GM12878 (cell line): ENCODE measurements at regions not wholly inside any gene's neighbourhood (a gene's known extent, or its start where the extent isn't known, plus 50 kb on each side); places are given as distances from the start of the nearest gene placed in this dataset.
A peak's percentile ranks its signal among the peaks of the same experiment; 100 is the strongest.
"Not testable (repeated sequence)": the region's sequence is repeated elsewhere in the genome, so short reads cannot be mapped to it uniquely, and the experiment has no call there.

Experiments used
- ATAC-seq: fragments of 200-7000 bp; cut with Tn5 transposase; 3 replicates; pipeline ENCODE4 v1.9.1; 2020; ENCODE audit warnings: mild to moderate bottlenecking, moderate library complexity
- BruUV-seq: library from RNA; stranded (reverse); fragments of 400-500 nt; replicated peaks from 2 replicates; lab custom pipeline; 2021; lab: Mats Ljungman, UMichigan
- CTCF ChIA-PET: fragments of 300-600 bp; sonication (Branson Sonifier 250); formaldehyde crosslinking; extraction: SDS; loops from one replicate; lab custom pipeline; 2021; ENCODE audit warnings: inconsistent platforms; lab: Yijun Ruan, JAX
- POLR2A ChIA-PET: fragments of 350-600 bp; formaldehyde crosslinking; extraction: SDS; loops from one replicate; lab custom pipeline; 2021; ENCODE audit warnings: inconsistent platforms; lab: Charles Lee
- RAD21 ChIA-PET: fragments of 300-600 bp; sonication (Branson Sonifier 250); formaldehyde crosslinking; loops from one replicate; lab custom pipeline; 2023; ENCODE audit warnings: antibody characterized with exemption; ENCODE audit not compliant: unreplicated experiment; lab: Charles Lee
- SMC1A ChIA-PET: fragments of 300-600 bp; sonication (Branson Sonifier 250); formaldehyde crosslinking; loops from one replicate; lab custom pipeline; 2023; ENCODE audit not compliant: unreplicated experiment, uncharacterized antibody; lab: Charles Lee
- DNase-seq: peaks from one replicate; pipeline ENCODE4 v3.0.0-alpha.2; 2011; ENCODE audit warnings: low read depth, low spot score
- FAIRE-seq: peaks from 3 replicates; lab custom pipeline; 2011; peaks lifted over from hg19 to GRCh38; lab: Jason Lieb, UNC
- H2AFZ ChIP-seq: 2 replicates; pipeline ENCODE4 v1.6.0; 2011; ENCODE audit warnings: low read depth, low read length, control low read depth; ENCODE audit not compliant: control insufficient read depth
- H3K27ac ChIP-seq: 2 replicates; pipeline ENCODE4 v1.5.1; 2011; ENCODE audit warnings: control low read depth; ENCODE audit not compliant: control insufficient read depth, insufficient read depth
- H3K27me3 ChIP-seq, 2 experiments: replicated peaks in 1 of 2; 2 replicates each; pipeline versions ENCODE4 v1.6.0 to v1.6.1; 2011; ENCODE audit warnings: low read length in 1 of 2; ENCODE audit not compliant: control insufficient read depth in 2 of 2, insufficient read depth in 2 of 2
- H3K36me3 ChIP-seq, 2 experiments: 2 replicates each; pipeline ENCODE4 v1.5.1; 2011; ENCODE audit warnings: low read length in 1 of 2; ENCODE audit not compliant: control insufficient read depth in 2 of 2, insufficient read depth in 2 of 2
- H3K4me1 ChIP-seq: 2 replicates; pipeline ENCODE4 v1.6.1; 2011; ENCODE audit warnings: mild to moderate bottlenecking, low read length, moderate library complexity, mixed read lengths; ENCODE audit not compliant: control insufficient read depth, insufficient read depth
- H3K4me2 ChIP-seq: 2 replicates; pipeline ENCODE4 v1.6.0; 2011; ENCODE audit warnings: control low read depth; ENCODE audit not compliant: control insufficient read depth, insufficient read depth
- H3K4me3 ChIP-seq: fragments of 200-600 bp; sonication (generic); 2 replicates; pipeline ENCODE4 v1.5.1; 2016
- H3K79me2 ChIP-seq: 2 replicates; pipeline ENCODE4 v1.6.0; 2011; ENCODE audit warnings: low read length; ENCODE audit not compliant: control insufficient read depth, insufficient read depth
- H3K9ac ChIP-seq: 2 replicates; pipeline ENCODE4 v1.8.0; 2011; ENCODE audit warnings: low read length, control low read depth, mixed read lengths; ENCODE audit not compliant: control insufficient read depth, insufficient read depth
- H3K9me3 ChIP-seq: replicated peaks from 3 replicates; pipeline ENCODE4 v1.5.1; 2011; ENCODE audit warnings: mild to moderate bottlenecking, low read length; ENCODE audit not compliant: control insufficient read depth, insufficient read depth
- H4K20me1 ChIP-seq: 2 replicates; pipeline ENCODE4 v1.6.0; 2011; ENCODE audit not compliant: control insufficient read depth, insufficient read depth
- HDGF ChIP-seq: fragments of 450-650 bp; IDR thresholded peaks from 2 replicates; pipeline ENCODE4 v1.6.1; 2016; ENCODE audit warnings: antibody characterized with exemption
- POLR2A ChIP-seq: IDR thresholded peaks from 2 replicates; pipeline ENCODE4 v1.6.1; 2011; ENCODE audit warnings: low read depth, mild to moderate bottlenecking, low read length
- POLR2AphosphoS2 ChIP-seq: IDR thresholded peaks from 2 replicates; pipeline ENCODE4 v1.6.1; 2011; ENCODE audit warnings: low read depth, mild to moderate bottlenecking, low read length, improper control_type of control experiment, moderate library complexity
- STAT3 ChIP-seq: IDR thresholded peaks from 2 replicates; pipeline ENCODE4 v1.6.1; 2011; ENCODE audit warnings: low read depth, low read length, improper control_type of control experiment
- SUZ12 ChIP-seq: fragments of 200-600 bp; sonication (generic); IDR thresholded peaks from one replicate; pipeline ENCODE4 v1.6.1; 2018; ENCODE audit warnings: antibody characterized with exemption, mild to moderate bottlenecking; ENCODE audit not compliant: unreplicated experiment
- WRNIP1 ChIP-seq: IDR thresholded peaks from 2 replicates; pipeline ENCODE4 v1.6.1; 2011; ENCODE audit warnings: low read depth, low read length, improper control_type of control experiment, borderline replicate concordance
- ZNF274 ChIP-seq: IDR thresholded peaks from one replicate; pipeline ENCODE4 v1.8.0; 2011; ENCODE audit not compliant: insufficient read length, insufficient read depth
- WGBS: methylation state at CpG from one replicate; pipeline ENCODE4 v1.1.6; 2016; ENCODE audit warnings: low lambda C conversion rate; ENCODE audit not compliant: insufficient replicate concordance, insufficient coverage; ENCODE audit errors: missing lambda C conversion rate; 5-methylcytosine and 5-hydroxymethylcytosine counted together
- in situ Hi-C: fragments of 300-500 bp; cut with MboI; formaldehyde crosslinking; loops from 9 replicates; pipeline ENCODE4 v1.14.3; 2018; ENCODE audit warnings: mixed read lengths
- intact Hi-C: fragments of 100-400 bp; cut with micrococcal nuclease; formaldehyde crosslinking; loops from one replicate; pipeline ENCODE4 v1.14.2; 2022; ENCODE audit not compliant: unreplicated experiment
- TF ChIP-seq, protein P1 (sequence below): IDR thresholded peaks from 2 replicates; pipeline ENCODE4 v1.6.1; 2012; ENCODE audit warnings: mild to moderate bottlenecking, low read depth, low read length

DNA sequence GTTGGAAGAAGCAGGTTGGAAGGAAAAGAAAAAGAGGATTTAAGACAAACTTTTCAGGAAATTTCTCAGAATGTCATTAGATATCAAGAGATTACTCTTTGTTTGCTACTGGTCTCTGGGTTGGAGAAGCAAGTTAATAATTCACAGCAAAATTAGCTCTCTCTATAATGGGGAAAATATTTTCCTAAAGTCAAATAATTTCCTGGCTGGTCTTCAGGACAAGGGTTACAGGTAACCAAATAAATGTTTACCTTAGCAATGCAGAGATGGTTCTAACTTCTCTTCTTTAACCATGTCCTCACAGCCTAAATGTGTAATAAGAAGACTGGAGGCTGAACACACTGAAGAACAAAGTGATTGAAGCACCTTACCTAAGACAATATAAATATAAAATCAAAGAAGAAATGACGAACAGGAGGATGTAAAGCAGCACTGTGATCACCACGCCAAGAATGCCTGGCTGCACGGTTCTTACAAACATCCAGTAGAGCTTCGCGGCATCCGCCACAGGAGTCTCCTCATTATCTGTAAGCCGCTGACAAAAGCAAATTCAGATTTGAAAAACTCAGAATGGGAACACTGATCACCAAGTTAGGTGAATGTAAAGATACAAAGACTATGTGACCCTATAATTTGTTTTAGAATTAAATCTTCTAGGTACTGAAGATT is 717.5 kb downstream of the TFAP2A start:
- H3K36me3 ChIP-seq: no peaks in the 10 kb centered on the region
- ChIA-PET CTCF (no interaction called here), POLR2A (no interaction called here), SMC1A (no interaction called here), RAD21 (no interaction called here)
- 44% methylated on average over 7 of the region's 7 CpGs for WGBS
- BruUV-seq: no TSS peak
- H3K9me3 ChIP-seq: no peaks in the 10 kb centered on the region
- no peak overlapping the region for H3K27ac ChIP-seq
- FAIRE-seq (no peak), DNase-seq (no peak), ATAC-seq (no peak)
- no peak overlapping the region for H3K4me3 ChIP-seq
- intact Hi-C loops (no loop called here), in situ Hi-C loops (no loop called here)
- no peak overlapping the region for H2AFZ ChIP-seq
- H3K27me3 ChIP-seq: no peaks in the 10 kb centered on the region
- H3K4me2 ChIP-seq: no peak overlapping the region
- H4K20me1 ChIP-seq: no peaks in the 10 kb centered on the region
- TF ChIP-seq HDGF: no peak
- TF ChIP-seq SUZ12: no peak
- no peak for TF ChIP-seq STAT3
- H3K4me1 ChIP-seq: no peaks in the 10 kb centered on the region
- H3K79me2 ChIP-seq: no peaks in the 10 kb centered on the region
- H3K9ac ChIP-seq: no peak overlapping the region

DNA sequence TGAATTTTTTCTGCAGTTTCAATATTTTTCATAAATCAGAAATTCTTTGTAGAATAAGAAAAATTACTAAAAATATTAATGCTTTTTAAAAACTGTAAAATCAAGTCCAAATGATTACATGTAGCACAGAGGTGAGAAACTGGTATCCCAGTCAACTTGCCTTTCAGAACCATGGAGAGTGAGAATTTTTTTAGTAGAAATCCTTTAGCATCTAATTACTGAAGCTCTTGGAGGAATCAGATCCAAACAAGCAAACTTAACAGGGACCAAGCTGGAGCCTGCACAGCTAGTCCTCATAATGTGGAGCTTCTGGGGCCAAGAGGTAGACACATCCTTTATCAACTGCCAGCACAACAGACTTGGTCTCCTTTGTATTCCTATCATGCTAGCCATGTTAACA is 724.5 kb downstream of the TFAP2A start:
- Histone ChIP-seq H4K20me1 (no peaks in the 10 kb centered on the region), H3K9me3 (no peaks in the 10 kb centered on the region), H3K27ac (no peak overlapping the region), H2AFZ (no peak overlapping the region), H3K79me2 (no peaks in the 10 kb centered on the region), H3K4me3 (no peak overlapping the region), H3K27me3 (no peaks in the 10 kb centered on the region), H3K36me3 (no peaks in the 10 kb centered on the region), H3K4me1 (no peaks in the 10 kb centered on the region), H3K9ac (no peak overlapping the region), H3K4me2 (no peak overlapping the region)
- ChIA-PET POLR2A (no interaction called here), CTCF (no interaction called here), SMC1A (no interaction called here), RAD21 (no interaction called here)
- TF ChIP-seq ZNF274: no peak
- TF ChIP-seq POLR2AphosphoS2: no peak
- TF ChIP-seq POLR2A: no peak
- TF ChIP-seq, protein P1, sequence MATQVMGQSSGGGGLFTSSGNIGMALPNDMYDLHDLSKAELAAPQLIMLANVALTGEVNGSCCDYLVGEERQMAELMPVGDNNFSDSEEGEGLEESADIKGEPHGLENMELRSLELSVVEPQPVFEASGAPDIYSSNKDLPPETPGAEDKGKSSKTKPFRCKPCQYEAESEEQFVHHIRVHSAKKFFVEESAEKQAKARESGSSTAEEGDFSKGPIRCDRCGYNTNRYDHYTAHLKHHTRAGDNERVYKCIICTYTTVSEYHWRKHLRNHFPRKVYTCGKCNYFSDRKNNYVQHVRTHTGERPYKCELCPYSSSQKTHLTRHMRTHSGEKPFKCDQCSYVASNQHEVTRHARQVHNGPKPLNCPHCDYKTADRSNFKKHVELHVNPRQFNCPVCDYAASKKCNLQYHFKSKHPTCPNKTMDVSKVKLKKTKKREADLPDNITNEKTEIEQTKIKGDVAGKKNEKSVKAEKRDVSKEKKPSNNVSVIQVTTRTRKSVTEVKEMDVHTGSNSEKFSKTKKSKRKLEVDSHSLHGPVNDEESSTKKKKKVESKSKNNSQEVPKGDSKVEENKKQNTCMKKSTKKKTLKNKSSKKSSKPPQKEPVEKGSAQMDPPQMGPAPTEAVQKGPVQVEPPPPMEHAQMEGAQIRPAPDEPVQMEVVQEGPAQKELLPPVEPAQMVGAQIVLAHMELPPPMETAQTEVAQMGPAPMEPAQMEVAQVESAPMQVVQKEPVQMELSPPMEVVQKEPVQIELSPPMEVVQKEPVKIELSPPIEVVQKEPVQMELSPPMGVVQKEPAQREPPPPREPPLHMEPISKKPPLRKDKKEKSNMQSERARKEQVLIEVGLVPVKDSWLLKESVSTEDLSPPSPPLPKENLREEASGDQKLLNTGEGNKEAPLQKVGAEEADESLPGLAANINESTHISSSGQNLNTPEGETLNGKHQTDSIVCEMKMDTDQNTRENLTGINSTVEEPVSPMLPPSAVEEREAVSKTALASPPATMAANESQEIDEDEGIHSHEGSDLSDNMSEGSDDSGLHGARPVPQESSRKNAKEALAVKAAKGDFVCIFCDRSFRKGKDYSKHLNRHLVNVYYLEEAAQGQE: 0 out of 2 replicates have a peak, but pooled peaks have one; percentile 49
- TF ChIP-seq WRNIP1: no peak
- in situ Hi-C loops: no loop called here
- DNase-seq (no peak), FAIRE-seq (no peak), ATAC-seq (no peak)
- BruUV-seq: no TSS peak
- intact Hi-C loops: no loop called here

DNA sequence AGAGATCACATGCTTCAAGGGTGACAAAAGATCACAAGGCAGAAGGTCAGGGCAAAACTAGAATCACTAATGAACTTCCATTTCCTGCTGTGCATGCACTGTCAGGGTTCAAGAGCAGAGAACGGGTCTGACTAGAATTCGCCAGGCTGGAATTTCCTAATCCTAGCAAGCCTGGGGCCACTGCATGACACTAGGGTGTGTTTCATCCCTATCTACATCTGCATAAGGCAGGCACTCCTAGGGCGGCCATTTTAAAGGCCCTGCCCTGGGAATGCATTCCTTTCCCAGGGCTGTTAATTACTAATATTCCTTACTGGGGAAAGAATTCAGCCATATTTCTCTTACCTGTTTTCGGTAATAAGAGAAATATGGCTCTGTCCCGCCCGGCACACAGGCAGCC is 734.1 kb downstream of the TFAP2A start:
- H3K79me2 ChIP-seq, H3K4me2 ChIP-seq, H3K27ac ChIP-seq, ATAC-seq, POLR2A ChIA-PET, H4K20me1 ChIP-seq, H3K36me3 ChIP-seq, SMC1A ChIA-PET, H3K9ac ChIP-seq, H3K9me3 ChIP-seq, H2AFZ ChIP-seq, DNase-seq, in situ Hi-C loops, CTCF ChIA-PET, H3K4me3 ChIP-seq, H3K4me1 ChIP-seq, BruUV-seq, FAIRE-seq, intact Hi-C loops, H3K27me3 ChIP-seq, RAD21 ChIA-PET: not testable (repeated sequence)
- WGBS: 45% methylated on average over 6 of the region's 6 CpGs
